Gastroesophageal sphincter (tissue), 4 donors: ENCODE measurements at regions not wholly inside any gene's neighbourhood (a gene's known extent, or its start where the extent isn't known, plus 50 kb on each side); places are given as distances from the start of the nearest gene placed in this dataset.
"Not testable (repeated sequence)": the region's sequence is repeated elsewhere in the genome, so short reads cannot be mapped to it uniquely, and the experiment has no call there.

Experiments used
- ATAC-seq: fragments of 150-250 bp; one replicate; pipeline ENCODE4 v1.9.1; 2016; ENCODE audit warnings: mild to moderate bottlenecking, moderate library complexity
- H3K27ac ChIP-seq, 4 donors: fragments of 200-600 bp; sonication (generic) in 3 of 4; 1 replicate in 3 of 4; 2 replicates in 1 of 4; pipeline ENCODE4 v1.5.1; 2016 to 2019
- H3K27me3 ChIP-seq: fragments of 200-600 bp; sonication (generic); one replicate; pipeline ENCODE4 v1.5.1; 2019
- H3K36me3 ChIP-seq, 2 donors: fragments of 200-600 bp; sonication (generic); one replicate each; pipeline ENCODE4 v1.5.1; 2019; ENCODE audit warnings: control low read depth in 1 of 2
- H3K4me1 ChIP-seq, 3 donors: fragments of 200-600 bp; sonication (generic); 1 replicate in 2 of 3; 2 replicates in 1 of 3; pipeline ENCODE4 v1.5.1; 2016 to 2019; ENCODE audit warnings: control low read depth in 2 of 3
- H3K4me3 ChIP-seq, 2 donors: fragments of 200-600 bp; sonication (generic); one replicate each; pipeline ENCODE4 v1.5.1; 2019; ENCODE audit warnings: mild to moderate bottlenecking in 1 of 2, moderate library complexity in 1 of 2
- H3K9me3 ChIP-seq, 3 donors: fragments of 200-600 bp; sonication (generic); one replicate each; pipeline ENCODE4 v1.5.1; 2017 to 2019; ENCODE audit warnings: control low read depth in 2 of 3
- CTCF ChIP-seq, 4 experiments: fragments of 200-600 bp in 2 of 4; fragments of 450-650 bp in 2 of 4; sonication (generic) in 1 of 4; IDR thresholded peaks; one replicate each; pipeline ENCODE4 v1.5.1; 2017 to 2019; ENCODE audit warnings: antibody characterized with exemption in 4 of 4, mild to moderate bottlenecking in 2 of 4, moderate library complexity in 2 of 4
- EP300 ChIP-seq: sonication (generic); formaldehyde crosslinking; IDR thresholded peaks from one replicate; pipeline ENCODE4 v1.6.1; 2017; ENCODE audit warnings: antibody characterized with exemption, mild to moderate bottlenecking
- POLR2A ChIP-seq, 2 donors: fragments of 450-650 bp; IDR thresholded peaks; one replicate each; pipeline ENCODE4 v1.6.1; 2017; ENCODE audit warnings: antibody characterized with exemption in 2 of 2, mild to moderate bottlenecking in 2 of 2, moderate library complexity in 1 of 2
- POLR2AphosphoS5 ChIP-seq: sonication (generic); formaldehyde crosslinking; IDR thresholded peaks from one replicate; pipeline ENCODE4 v1.6.1; 2017; ENCODE audit warnings: antibody characterized with exemption
- WGBS, 2 donors: methylation state at CpG; one replicate each; pipeline ENCODE4 v1.1.5; 2018; ENCODE audit warnings: low coverage in 1 of 2; 5-methylcytosine and 5-hydroxymethylcytosine counted together

- TF ChIP-seq POLR2A (IDR thresholded peaks at IDR 0.05): no peak
- no peak for TF ChIP-seq POLR2AphosphoS5
- TF ChIP-seq EP300: no peak
- TF ChIP-seq CTCF (IDR thresholded peaks at IDR 0.05): no peak
Measured at GRCh38 chr1:187987236-187987776, 1158.6 kb downstream of the PLA2G4A start.

GRCh38 chr1:187991944-187992343 lies 1163.2 kb downstream of the PLA2G4A start:
- H3K36me3 ChIP-seq: no peaks in the 10 kb centered on the region
- no peaks in the 10 kb centered on the region for H3K9me3 ChIP-seq
- H3K27me3 ChIP-seq: no peaks in the 10 kb centered on the region
- H3K27ac ChIP-seq: no peak overlapping the region
- no peaks in the 10 kb centered on the region for H3K4me1 ChIP-seq
- ATAC-seq: no peak
- no peak overlapping the region for H3K4me3 ChIP-seq
- TF ChIP-seq CTCF (IDR thresholded peaks at IDR 0.05) (no peak), POLR2A (IDR thresholded peaks at IDR 0.05) (no peak)

More at GRCh38 chr1:187987236-187987776, 1158.6 kb downstream of the PLA2G4A start:
- Histone ChIP-seq H3K4me1 (no peaks in the 10 kb centered on the region), H3K27me3 (no peaks in the 10 kb centered on the region), H3K9me3 (no peaks in the 10 kb centered on the region), H3K4me3 (no peak overlapping the region), H3K36me3 (no peaks in the 10 kb centered on the region), H3K27ac (no peak overlapping the region)
- ATAC-seq: no peak
- 85 to 100% methylated on average over 1 of the region's 1 CpG for WGBS, 2 donors

- H3K27ac ChIP-seq: no peak overlapping the region
- H3K36me3 ChIP-seq: no peaks in the 10 kb centered on the region
- no peaks in the 10 kb centered on the region for H3K4me1 ChIP-seq
- no peaks in the 10 kb centered on the region for H3K27me3 ChIP-seq
- no peak overlapping the region for H3K4me3 ChIP-seq
- no peak for ATAC-seq
- H3K9me3 ChIP-seq: no peaks in the 10 kb centered on the region
- no peak for TF ChIP-seq EP300
- no peak for TF ChIP-seq CTCF (IDR thresholded peaks at IDR 0.05)
- no peak for TF ChIP-seq POLR2AphosphoS5
- no peak for TF ChIP-seq POLR2A (IDR thresholded peaks at IDR 0.05)
Measured at GRCh38 chr1:187996780-187997179, 1168.0 kb downstream of the PLA2G4A start.

- H3K9me3 ChIP-seq: no peaks in the 10 kb centered on the region
- H3K27me3 ChIP-seq: no peaks in the 10 kb centered on the region
- no peaks in the 10 kb centered on the region for H3K4me1 ChIP-seq
- H3K36me3 ChIP-seq: no peaks in the 10 kb centered on the region
- TF ChIP-seq CTCF (IDR thresholded peaks at IDR 0.05) (no peak), EP300 (no peak), POLR2AphosphoS5 (no peak), POLR2A (IDR thresholded peaks at IDR 0.05) (no peak)
- no peak overlapping the region for H3K27ac ChIP-seq
- no peak for ATAC-seq
- no peak overlapping the region for H3K4me3 ChIP-seq
Measured at GRCh38 chr1:187999973-188000372, 1171.2 kb downstream of the PLA2G4A start.

GRCh38 chr1:188003687-188004086 lies 1174.9 kb downstream of the PLA2G4A start:
- H3K36me3 ChIP-seq, H3K9me3 ChIP-seq, H3K27ac ChIP-seq, H3K27me3 ChIP-seq, H3K4me3 ChIP-seq, H3K4me1 ChIP-seq, ATAC-seq: not testable (repeated sequence)
- 90 to 100% methylated on average over 1 of the region's 1 CpG for WGBS, 2 donors

- Histone ChIP-seq H3K9me3 (no peaks in the 10 kb centered on the region), H3K4me1 (no peaks in the 10 kb centered on the region), H3K27ac (no peak overlapping the region), H3K36me3 (no peaks in the 10 kb centered on the region), H3K27me3 (no peaks in the 10 kb centered on the region), H3K4me3 (no peak overlapping the region)
- no peak for ATAC-seq
- TF ChIP-seq EP300: no peak
- TF ChIP-seq POLR2AphosphoS5: no peak
- TF ChIP-seq POLR2A (IDR thresholded peaks at IDR 0.05): no peak
- TF ChIP-seq CTCF (IDR thresholded peaks at IDR 0.05): no peak
- 55 to 71% methylated on average over 1 of the region's 1 CpG for WGBS, 2 donors
Measured at GRCh38 chr1:188004849-188005248, 1176.1 kb downstream of the PLA2G4A start.
